Gastroesophageal sphincter (tissue), 3 donors: ENCODE measurements at regions not wholly inside any gene's neighbourhood (a gene's known extent, or its start where the extent isn't known, plus 50 kb on each side); places are given as distances from the start of the nearest gene placed in this dataset.

Experiments used
- CTCF ChIP-seq, 4 experiments: fragments of 200-600 bp in 2 of 4; fragments of 450-650 bp in 2 of 4; sonication (generic) in 1 of 4; IDR thresholded peaks; one replicate each; pipeline ENCODE4 v1.5.1; 2017 to 2019; ENCODE audit warnings: antibody characterized with exemption in 4 of 4, mild to moderate bottlenecking in 2 of 4, moderate library complexity in 2 of 4
- EP300 ChIP-seq: sonication (generic); formaldehyde crosslinking; IDR thresholded peaks from one replicate; pipeline ENCODE4 v1.6.1; 2017; ENCODE audit warnings: antibody characterized with exemption, mild to moderate bottlenecking
- POLR2A ChIP-seq, 2 donors: fragments of 450-650 bp; IDR thresholded peaks; one replicate each; pipeline ENCODE4 v1.6.1; 2017; ENCODE audit warnings: antibody characterized with exemption in 2 of 2, mild to moderate bottlenecking in 2 of 2, moderate library complexity in 1 of 2
- POLR2AphosphoS5 ChIP-seq: sonication (generic); formaldehyde crosslinking; IDR thresholded peaks from one replicate; pipeline ENCODE4 v1.6.1; 2017; ENCODE audit warnings: antibody characterized with exemption

GRCh38 chr14:53411125-53411524 lies 258.0 kb upstream of the DDHD1 start:
- TF ChIP-seq CTCF (IDR thresholded peaks at IDR 0.05) = no peak
- no peak for TF ChIP-seq POLR2A (IDR thresholded peaks at IDR 0.05)
- TF ChIP-seq EP300 = no peak
- no peak for TF ChIP-seq POLR2AphosphoS5
